ENCODE measurements at regions not wholly inside any gene's neighbourhood (a gene's known extent, or its start where the extent isn't known, plus 50 kb on each side); places are given as distances from the start of the nearest gene placed in this dataset.

GRCh38 chr13:23514076-23514475 lies 56.1 kb upstream of the TNFRSF19 start:
- TF ChIP-seq CTCF (conservative IDR thresholded peaks at IDR 0.05; ENCODE audit: low read length): no peak
- DNase-seq (ENCODE audit: low read depth): no peak
- H3K4me3 ChIP-seq (ENCODE audit: low read length): no peak overlapping the region

- no peak for DNase-seq (ENCODE audit: low read depth)
- no peak overlapping the region for H3K4me3 ChIP-seq (ENCODE audit: low read length)
- no peak for TF ChIP-seq CTCF (conservative IDR thresholded peaks at IDR 0.05; ENCODE audit: low read length)
These were observed 55.1 kb upstream of the TNFRSF19 start for GRCh38 chr13:23515116-23515515.

GRCh38 chr13:23516190-23516589 lies 54.0 kb upstream of the TNFRSF19 start:
- no peak for TF ChIP-seq CTCF (conservative IDR thresholded peaks at IDR 0.05; ENCODE audit: low read length)
- DNase-seq (ENCODE audit: low read depth): no peak
- no peak overlapping the region for H3K4me3 ChIP-seq (ENCODE audit: low read length)

- TF ChIP-seq CTCF (conservative IDR thresholded peaks at IDR 0.05; ENCODE audit: low read length): no peak
- no peak for DNase-seq (ENCODE audit: low read depth)
These were observed 53.5 kb upstream of the TNFRSF19 start for GRCh38 chr13:23516702-23517101.

GRCh38 chr13:23518231-23518630 lies 52.0 kb upstream of the TNFRSF19 start:
- TF ChIP-seq CTCF (conservative IDR thresholded peaks at IDR 0.05; ENCODE audit: low read length): no peak

More at GRCh38 chr13:23516702-23517101, 53.5 kb upstream of the TNFRSF19 start:
- H3K4me3 ChIP-seq (ENCODE audit: low read length): no peak overlapping the region

More at GRCh38 chr13:23518231-23518630, 52.0 kb upstream of the TNFRSF19 start:
- H3K4me3 ChIP-seq (ENCODE audit: low read length): no peak overlapping the region
- DNase-seq (ENCODE audit: low read depth): no peak
